Activated T-cell treated with anti-CD3 and anti-CD28 coated beads, Interleukin-2, amount 50 U/mL, for 4 hours (primary cell): ENCODE measurements at regions not wholly inside any gene's neighbourhood (a gene's known extent, or its start where the extent isn't known, plus 50 kb on each side); places are given as distances from the start of the nearest gene placed in this dataset.

Source experiments
- ATAC-seq, 2 donors: fragments of 200-7000 bp; cut with Tn5 transposase; one replicate each; pipeline ENCODE4 v1.10.0; 2021
- DNase-seq: peaks from one replicate; pipeline ENCODE4 v3.0.0-alpha.2; 2020
- H3K27me3 Mint-ChIP-seq: one replicate; pipeline ENCODE4 v1.8.0; 2021; ENCODE audit warnings: low read depth, mixed read lengths
- H3K36me3 Mint-ChIP-seq: one replicate; pipeline ENCODE4 v1.8.0; 2022; ENCODE audit warnings: mixed read lengths; ENCODE audit not compliant: insufficient read depth
- H3K4me1 Mint-ChIP-seq: one replicate; pipeline ENCODE4 v1.8.0; 2021; ENCODE audit warnings: low read depth, mixed read lengths
- H3K4me3 Mint-ChIP-seq: one replicate; pipeline ENCODE4 v1.8.0; 2021; ENCODE audit warnings: mild to moderate bottlenecking, moderate library complexity, mixed read lengths
- H3K9me3 Mint-ChIP-seq: one replicate; pipeline ENCODE4 v1.8.0; 2021; ENCODE audit warnings: mixed read lengths

DNA sequence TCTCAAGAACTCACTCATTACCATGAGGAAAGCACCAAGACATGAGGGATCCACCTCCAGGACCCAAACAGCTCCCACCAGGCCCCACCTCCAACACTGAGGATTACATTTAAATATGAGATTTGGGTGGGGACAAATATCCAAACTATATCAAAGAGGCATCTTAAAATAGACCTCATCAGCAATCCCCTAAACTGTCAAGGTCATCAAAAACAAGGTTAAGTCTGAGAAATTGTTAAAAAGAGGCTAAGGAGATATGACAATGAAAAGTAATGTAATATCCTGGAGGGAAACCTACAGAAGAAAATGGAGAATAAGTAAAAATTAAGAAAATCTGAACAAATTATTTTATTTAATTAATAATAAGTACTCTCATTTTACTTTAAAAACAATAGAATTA, 922.3 kb downstream of the HACE1 start:
- H3K36me3 Mint-ChIP-seq = no peaks in the 10 kb centered on the region

DNA sequence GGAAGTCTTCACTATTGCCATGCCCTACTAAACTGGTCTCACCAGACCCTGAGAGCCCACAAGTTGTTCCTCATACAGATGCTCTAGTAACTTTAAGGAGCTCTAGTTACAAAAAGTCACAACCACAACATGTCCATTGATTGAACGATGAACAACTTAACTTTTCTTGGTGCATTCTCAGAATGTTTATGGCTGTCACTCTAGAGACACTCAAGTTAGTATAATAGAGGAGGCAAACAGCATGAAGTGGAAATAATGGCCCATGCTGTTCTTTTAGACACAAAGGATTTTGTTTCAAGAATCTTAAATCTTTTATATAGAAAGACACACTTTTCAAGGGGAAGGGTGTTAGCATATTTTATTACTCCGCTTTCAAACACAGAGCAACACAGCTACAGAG, 934.4 kb downstream of the HACE1 start:
- DNase-seq (no peak), ATAC-seq (no peak)
- Mint-ChIP-seq H3K27me3 (no peaks in the 10 kb centered on the region), H3K4me3 (no peak overlapping the region), H3K4me1 (no peaks in the 10 kb centered on the region), H3K9me3 (peaks cover 15% of the 10 kb centered on the region), H3K36me3 (no peaks in the 10 kb centered on the region)

More for the DNA sequence above, 922.3 kb downstream of the HACE1 start:
- no peak for DNase-seq
- Mint-ChIP-seq H3K27me3 (no peaks in the 10 kb centered on the region), H3K4me1 (no peaks in the 10 kb centered on the region), H3K4me3 (no peak overlapping the region), H3K9me3 (peaks cover 3% of the 10 kb centered on the region)
- ATAC-seq = no peak

DNA sequence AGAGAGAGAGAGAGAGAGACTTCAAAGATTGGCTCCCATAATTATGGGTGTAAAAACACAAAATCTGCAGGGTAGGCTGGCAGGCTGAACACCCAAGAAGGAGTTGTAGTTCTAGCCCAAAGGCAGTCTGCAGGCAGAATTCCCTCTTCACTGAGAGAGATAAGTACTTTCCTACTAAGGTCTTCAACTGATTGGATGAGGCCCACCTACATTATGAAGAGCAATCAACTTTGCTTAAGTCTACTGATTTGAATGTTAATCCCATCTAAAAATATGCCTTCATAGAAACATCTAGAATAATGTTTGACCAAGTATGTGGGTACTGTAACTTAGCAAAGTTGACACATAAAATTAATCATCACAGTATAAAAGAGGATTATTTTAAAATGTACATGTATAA, 949.7 kb downstream of the HACE1 start:
- Mint-ChIP-seq H3K36me3 (no peaks in the 10 kb centered on the region), H3K4me1 (no peaks in the 10 kb centered on the region), H3K4me3 (no peak overlapping the region), H3K9me3 (peaks cover 12% of the 10 kb centered on the region), H3K27me3 (no peaks in the 10 kb centered on the region)
- ATAC-seq (no peak), DNase-seq (no peak)

DNA sequence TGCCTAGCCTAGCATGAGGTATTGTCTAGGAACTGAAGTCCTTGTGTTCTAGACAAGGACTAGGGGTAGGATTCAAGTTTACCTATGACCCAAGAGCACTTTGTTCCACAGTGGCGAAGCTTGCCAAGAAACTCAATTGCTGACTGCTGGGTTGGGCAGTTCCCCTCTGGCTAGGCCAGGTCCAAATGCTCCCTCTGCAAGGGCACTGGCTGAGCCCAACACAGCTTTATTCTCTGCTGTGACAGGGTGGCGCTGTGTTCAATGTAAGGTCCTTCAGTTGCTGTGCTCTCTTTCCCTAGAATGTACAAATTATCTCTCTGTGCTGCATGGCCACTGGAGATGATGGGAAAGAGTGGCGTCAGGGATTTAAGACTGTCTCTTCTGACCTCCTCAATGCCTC, 950.8 kb downstream of the HACE1 start:
- DNase-seq (no peak), ATAC-seq (no peak)
- H3K9me3 Mint-ChIP-seq = peaks cover 12% of the 10 kb centered on the region
- H3K36me3 Mint-ChIP-seq = no peaks in the 10 kb centered on the region
- no peak overlapping the region for H3K4me3 Mint-ChIP-seq
- no peaks in the 10 kb centered on the region for H3K27me3 Mint-ChIP-seq
- no peaks in the 10 kb centered on the region for H3K4me1 Mint-ChIP-seq

DNA sequence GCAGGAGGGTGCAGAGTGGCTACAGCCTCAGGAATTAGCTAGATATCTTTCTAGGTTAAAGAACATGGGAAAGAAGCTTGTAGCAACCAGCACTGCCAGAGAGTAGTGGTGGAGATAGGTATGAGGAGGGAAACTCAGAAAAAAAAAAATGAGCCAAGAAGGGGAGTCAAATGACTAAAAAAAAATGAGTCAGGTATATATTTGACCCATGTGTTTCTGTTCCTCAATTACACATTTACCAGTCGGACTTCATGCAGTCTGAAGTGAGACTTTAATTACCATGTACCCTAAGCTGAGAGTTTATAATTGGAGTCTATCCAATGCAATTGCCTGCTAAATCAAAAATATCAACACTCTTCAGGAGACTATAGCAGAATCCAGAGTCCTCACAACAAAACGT, 964.6 kb downstream of the HACE1 start:
- Mint-ChIP-seq H3K36me3 (no peaks in the 10 kb centered on the region), H3K4me1 (no peaks in the 10 kb centered on the region), H3K4me3 (no peak overlapping the region), H3K27me3 (no peaks in the 10 kb centered on the region), H3K9me3 (peaks cover 8% of the 10 kb centered on the region)
- ATAC-seq = no peak
- no peak for DNase-seq

DNA sequence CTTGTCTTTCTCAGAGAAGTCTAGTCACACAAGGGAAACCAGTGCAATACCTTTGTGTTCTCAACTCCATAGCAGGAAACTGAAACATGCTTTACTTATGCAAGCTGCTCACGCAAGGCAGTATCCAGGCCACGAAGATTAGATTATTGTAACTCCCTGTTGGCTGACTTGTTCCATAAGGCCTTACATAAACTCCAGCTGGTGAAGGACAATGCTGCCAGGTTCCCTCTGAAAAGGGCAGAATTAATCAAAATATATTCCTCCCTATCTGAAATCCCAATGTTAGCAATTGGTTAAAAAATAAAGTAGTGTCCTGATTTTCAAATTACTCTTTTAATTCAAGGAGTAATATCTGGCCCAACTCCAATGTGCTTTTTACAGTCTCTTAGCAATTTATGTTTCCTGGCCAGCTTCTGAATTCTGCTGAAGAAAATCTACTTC, 966.6 kb downstream of the HACE1 start:
- no peak for DNase-seq
- peaks cover 12% of the 10 kb centered on the region for H3K9me3 Mint-ChIP-seq
- no peak for ATAC-seq
- H3K36me3 Mint-ChIP-seq = no peaks in the 10 kb centered on the region
- no peaks in the 10 kb centered on the region for H3K27me3 Mint-ChIP-seq
- H3K4me3 Mint-ChIP-seq = no peak overlapping the region
- H3K4me1 Mint-ChIP-seq = no peaks in the 10 kb centered on the region

DNA sequence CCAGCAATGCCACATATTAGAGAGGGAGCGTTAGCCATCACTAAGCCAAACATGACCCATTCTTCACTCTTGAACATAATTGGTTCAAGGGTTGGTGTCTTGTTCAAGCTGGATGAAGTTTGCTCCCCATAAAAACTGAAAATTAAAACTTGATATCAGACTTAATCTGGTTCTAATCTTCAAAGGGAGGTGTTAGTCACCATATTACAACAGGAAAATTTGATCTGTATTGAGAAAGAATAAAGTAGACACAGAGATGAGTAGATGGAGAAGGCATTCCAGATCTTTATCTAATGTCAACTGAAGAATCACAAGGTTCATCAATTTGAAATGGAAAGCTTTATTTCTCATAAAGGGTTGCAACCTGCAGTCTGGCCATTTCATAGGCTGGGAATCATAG, 972.8 kb downstream of the HACE1 start:
- peaks cover 4% of the 10 kb centered on the region for H3K9me3 Mint-ChIP-seq
- no peak for ATAC-seq
- H3K4me1 Mint-ChIP-seq = no peaks in the 10 kb centered on the region
- no peaks in the 10 kb centered on the region for H3K36me3 Mint-ChIP-seq
- DNase-seq = no peak
- H3K4me3 Mint-ChIP-seq = no peak overlapping the region
- no peaks in the 10 kb centered on the region for H3K27me3 Mint-ChIP-seq

DNA sequence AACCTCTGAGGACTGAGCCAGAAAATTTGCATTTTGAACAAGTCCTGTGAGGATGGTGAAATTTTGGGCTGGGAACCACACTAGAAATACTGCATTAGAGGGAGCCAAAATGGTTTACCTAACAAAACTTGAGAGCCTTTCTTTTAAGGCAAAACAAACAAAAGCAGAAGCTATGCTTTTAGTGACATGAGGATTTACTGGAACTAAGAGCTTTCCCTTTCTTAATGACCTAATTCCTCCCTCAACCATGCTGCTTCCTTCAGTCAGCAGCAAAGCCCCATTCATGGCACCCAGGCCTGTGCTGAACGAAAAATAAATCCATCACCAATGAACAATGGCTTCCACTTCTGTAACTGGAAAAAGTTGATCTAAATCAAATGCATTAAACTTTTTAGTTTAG, 974.3 kb downstream of the HACE1 start:
- DNase-seq (no peak), ATAC-seq (no peak)
- Mint-ChIP-seq H3K36me3 (no peaks in the 10 kb centered on the region), H3K27me3 (no peaks in the 10 kb centered on the region), H3K4me1 (no peaks in the 10 kb centered on the region), H3K9me3 (peaks cover 5% of the 10 kb centered on the region), H3K4me3 (no peak overlapping the region)

DNA sequence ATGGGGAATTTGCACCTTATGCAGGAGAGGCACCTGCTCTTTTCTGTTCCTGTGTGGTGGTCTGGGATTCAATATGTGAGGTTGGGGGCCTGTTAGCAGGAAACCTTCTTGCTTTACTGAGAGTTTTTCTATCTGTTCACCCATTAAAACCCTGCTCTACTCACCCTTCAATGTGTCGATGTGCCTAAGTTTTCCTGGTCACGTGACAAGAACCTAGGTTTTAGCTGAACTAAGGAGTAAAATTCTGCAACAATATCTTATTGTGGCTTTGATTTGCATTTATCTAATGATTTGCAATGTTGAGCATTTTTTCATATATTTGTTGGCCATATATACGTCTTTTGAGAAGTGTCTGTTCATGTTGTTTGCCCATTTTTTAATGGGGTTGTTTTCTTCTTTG, 979.9 kb downstream of the HACE1 start:
- DNase-seq (no peak), ATAC-seq (no peak)
- no peak overlapping the region for H3K4me3 Mint-ChIP-seq
- H3K27me3 Mint-ChIP-seq = no peaks in the 10 kb centered on the region
- H3K9me3 Mint-ChIP-seq = peaks cover 13% of the 10 kb centered on the region
- H3K4me1 Mint-ChIP-seq = no peaks in the 10 kb centered on the region
- H3K36me3 Mint-ChIP-seq = no peaks in the 10 kb centered on the region

DNA sequence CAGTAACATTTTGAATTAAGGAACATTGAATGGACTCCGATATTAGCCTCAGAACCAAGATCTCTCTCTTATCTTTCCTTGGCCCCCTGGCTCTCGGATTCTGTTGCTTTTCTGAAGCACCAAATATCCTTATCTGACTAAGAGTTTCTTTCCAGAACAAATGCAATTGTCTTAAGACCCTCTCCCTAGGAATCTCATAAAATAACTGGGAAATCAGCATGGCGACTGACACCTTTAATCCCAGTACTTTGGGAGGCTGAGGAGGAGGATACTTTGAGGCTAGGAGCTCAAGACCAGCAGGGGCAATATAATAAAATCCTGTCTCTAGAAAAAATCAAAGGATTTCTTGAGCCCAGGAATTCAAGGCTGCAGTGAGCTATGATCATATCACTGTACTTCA, 984.5 kb downstream of the HACE1 start:
- Mint-ChIP-seq H3K36me3 (no peaks in the 10 kb centered on the region), H3K27me3 (no peaks in the 10 kb centered on the region), H3K4me1 (no peaks in the 10 kb centered on the region), H3K9me3 (peaks cover 10% of the 10 kb centered on the region), H3K4me3 (no peak overlapping the region)
- no peak for ATAC-seq
- no peak for DNase-seq

DNA sequence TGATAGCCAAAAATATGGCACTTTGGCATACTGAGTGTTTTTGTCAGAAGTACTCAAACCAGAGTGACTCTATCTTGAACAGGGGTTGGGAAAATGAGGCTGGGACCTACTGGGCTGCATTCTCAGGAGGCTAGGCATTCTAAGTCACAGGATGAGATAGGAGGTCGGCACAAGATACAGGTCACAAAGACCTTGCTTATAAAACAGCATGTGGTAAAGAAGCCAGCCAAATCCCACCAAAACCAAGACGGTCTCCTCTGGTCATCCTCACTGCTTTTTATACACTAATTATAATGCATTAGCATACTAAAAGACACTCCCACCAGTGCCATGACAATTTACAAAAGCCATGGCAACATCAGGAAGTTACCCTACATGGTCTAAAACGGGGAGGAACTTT, 985.1 kb downstream of the HACE1 start:
- Mint-ChIP-seq H3K9me3 (peaks cover 10% of the 10 kb centered on the region), H3K4me1 (no peaks in the 10 kb centered on the region), H3K4me3 (no peak overlapping the region), H3K36me3 (no peaks in the 10 kb centered on the region), H3K27me3 (no peaks in the 10 kb centered on the region)
- ATAC-seq (no peak), DNase-seq (no peak)

DNA sequence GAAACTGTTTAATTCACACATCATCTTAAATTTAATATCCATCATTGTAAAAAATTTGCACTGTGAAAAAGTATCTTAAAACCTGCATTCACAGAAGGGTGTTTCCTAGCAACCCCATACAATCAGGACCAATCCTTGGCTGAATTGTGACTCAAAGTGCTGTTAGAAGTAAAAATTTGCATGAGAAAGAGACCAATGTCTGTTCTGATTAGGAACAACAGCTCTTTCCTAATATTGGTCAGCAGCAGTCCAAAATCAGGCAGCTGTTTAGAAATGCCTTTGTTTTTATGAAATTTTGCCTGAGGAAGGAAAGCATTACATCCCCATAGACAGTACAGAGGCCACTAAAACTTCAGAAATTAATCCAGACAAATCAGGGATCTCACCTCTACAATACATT, 987.0 kb downstream of the HACE1 start:
- Mint-ChIP-seq H3K4me3 (no peak overlapping the region), H3K9me3 (peaks cover 5% of the 10 kb centered on the region), H3K36me3 (no peaks in the 10 kb centered on the region), H3K27me3 (no peaks in the 10 kb centered on the region), H3K4me1 (no peaks in the 10 kb centered on the region)
- DNase-seq (no peak), ATAC-seq (no peak)

DNA sequence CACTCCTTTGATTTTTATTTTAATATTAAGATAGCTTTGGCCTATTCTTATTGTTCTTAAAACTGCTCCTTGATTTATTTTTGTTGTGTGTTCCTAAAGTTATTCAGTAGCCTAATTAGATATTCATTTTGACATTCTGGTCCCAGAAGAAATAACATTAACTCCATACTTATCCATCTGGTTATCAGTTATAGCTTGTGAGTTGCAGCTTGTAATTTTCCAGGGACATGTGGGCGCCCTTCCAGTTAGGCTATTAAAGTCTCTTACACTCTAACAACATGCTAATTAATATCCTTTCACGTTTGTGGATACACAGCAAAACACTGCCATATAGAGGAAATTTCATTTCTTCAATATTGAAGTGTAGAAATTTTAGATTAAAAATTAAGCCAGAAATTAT, 987.5 kb downstream of the HACE1 start:
- no peaks in the 10 kb centered on the region for H3K27me3 Mint-ChIP-seq
- H3K36me3 Mint-ChIP-seq = no peaks in the 10 kb centered on the region
- no peak for DNase-seq
- no peak overlapping the region for H3K4me3 Mint-ChIP-seq
- H3K9me3 Mint-ChIP-seq = peaks cover 5% of the 10 kb centered on the region
- H3K4me1 Mint-ChIP-seq = no peaks in the 10 kb centered on the region
- ATAC-seq = no peak

DNA sequence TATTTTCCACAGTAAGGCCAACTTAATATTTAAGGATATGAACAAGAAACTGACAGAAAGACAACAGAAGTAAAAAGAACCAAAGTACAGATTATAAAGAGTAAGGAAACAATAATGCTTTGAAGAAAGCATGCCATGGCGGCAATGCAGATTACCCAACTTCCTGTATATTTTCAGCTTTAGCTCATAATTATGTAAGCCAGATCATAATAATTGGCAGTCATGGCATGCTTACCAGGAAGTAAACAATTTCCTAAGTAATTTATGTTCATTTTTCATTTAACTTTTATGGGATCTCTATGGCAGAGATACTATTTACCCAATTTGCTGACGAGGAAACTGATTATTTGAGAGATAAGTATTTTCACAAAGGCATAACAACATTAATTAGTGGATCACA, 988.7 kb downstream of the HACE1 start:
- no peak for ATAC-seq
- Mint-ChIP-seq H3K4me3 (no peak overlapping the region), H3K4me1 (no peaks in the 10 kb centered on the region), H3K36me3 (no peaks in the 10 kb centered on the region), H3K9me3 (no peaks in the 10 kb centered on the region), H3K27me3 (no peaks in the 10 kb centered on the region)
- no peak for DNase-seq

DNA sequence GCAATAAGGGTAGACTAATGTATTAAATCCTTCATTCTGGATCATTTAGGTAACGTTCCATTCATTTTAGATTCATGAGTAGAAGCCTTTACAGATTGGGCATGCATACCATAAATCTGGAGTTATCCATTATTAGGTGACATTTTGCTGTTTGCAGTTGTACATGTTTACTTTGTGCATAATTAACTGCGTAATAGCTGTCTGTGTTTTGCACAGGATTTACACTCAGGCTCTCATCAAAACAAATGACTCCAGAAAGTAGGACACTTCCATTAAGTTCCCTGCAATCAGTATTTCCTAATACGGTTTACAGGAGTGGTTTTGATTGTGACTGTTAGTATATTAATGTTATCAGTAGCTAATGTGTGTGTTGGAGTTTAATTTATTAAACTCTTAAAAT, 997.4 kb downstream of the HACE1 start:
- ATAC-seq (no peak), DNase-seq (no peak)
- no peaks in the 10 kb centered on the region for H3K36me3 Mint-ChIP-seq
- no peaks in the 10 kb centered on the region for H3K9me3 Mint-ChIP-seq
- no peak overlapping the region for H3K4me3 Mint-ChIP-seq
- no peaks in the 10 kb centered on the region for H3K4me1 Mint-ChIP-seq
- H3K27me3 Mint-ChIP-seq = no peaks in the 10 kb centered on the region

DNA sequence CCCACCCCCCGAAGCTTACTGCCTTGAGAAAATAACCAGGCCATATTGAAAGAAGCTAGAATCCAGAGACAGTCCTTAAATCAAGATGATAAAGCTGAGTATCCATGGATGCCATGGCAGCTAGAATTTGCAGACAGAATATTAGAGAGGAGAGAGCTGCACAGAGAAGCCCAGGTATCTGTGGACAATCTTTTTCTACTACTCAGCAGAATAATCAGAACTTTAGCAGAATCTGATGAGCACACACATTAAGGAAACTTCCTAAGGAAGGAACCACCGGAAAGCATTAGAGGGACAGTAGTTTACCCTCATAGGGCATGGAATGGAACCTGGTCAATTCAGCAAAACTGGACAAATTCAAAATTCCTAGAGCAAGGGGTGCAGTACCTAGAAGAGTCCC, 1001.7 kb downstream of the HACE1 start:
- DNase-seq (no peak), ATAC-seq (no peak)
- H3K27me3 Mint-ChIP-seq = no peaks in the 10 kb centered on the region
- no peaks in the 10 kb centered on the region for H3K36me3 Mint-ChIP-seq
- no peaks in the 10 kb centered on the region for H3K4me1 Mint-ChIP-seq
- H3K9me3 Mint-ChIP-seq = no peaks in the 10 kb centered on the region
- H3K4me3 Mint-ChIP-seq = no peak overlapping the region
